ENCODE measurements at regions not wholly inside any gene's neighbourhood (a gene's known extent, or its start where the extent isn't known, plus 50 kb on each side); places are given as distances from the start of the nearest gene placed in this dataset.
"Not testable (repeated sequence)": the region's sequence is repeated elsewhere in the genome, so short reads cannot be mapped to it uniquely, and the experiment has no call there.

DNA sequence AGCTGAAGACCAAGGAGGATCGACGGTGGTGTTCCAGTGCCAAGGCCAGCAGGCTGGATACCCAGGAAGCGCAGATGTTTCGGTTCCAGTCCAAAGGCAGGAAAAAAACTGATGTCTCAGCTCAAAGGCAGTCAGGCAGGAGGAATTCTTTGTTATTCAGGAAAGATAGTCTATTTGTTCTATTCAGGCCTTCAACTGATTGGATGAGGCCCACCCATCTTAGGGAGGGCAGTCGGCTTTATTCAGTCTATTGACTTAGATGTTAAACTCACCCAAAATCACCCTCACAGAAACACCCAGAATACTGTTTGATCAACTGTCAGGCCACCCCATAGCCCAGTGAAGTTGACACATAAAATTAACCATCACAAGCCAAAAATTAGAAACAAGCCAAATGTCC lies 63.9 kb upstream of the SMURF2 start:
- DNase-seq (ENCODE audit: low read depth in 3 of 3): not testable (repeated sequence)

DNA sequence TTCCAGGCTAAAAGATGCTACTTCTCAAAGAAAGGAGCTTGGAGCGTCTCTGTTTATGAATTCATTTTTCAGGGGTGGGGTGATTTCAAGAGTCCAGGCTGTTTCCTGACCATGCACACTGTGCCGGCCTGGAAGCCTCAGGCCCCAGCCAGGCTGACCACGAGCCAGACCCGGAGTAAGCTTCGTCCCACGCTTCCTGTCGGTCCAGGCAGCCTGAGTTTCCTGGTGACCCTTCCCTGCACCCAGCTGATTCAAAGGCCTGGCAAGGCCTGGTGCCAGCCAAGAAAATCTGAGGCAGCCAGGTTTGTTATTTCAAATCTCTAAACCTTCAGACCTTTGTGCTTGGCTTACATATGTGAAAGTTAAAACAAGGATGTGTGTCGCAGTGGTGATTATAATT lies 62.1 kb upstream of the SMURF2 start:
- DNase-seq (ENCODE audit: low read depth in 3 of 3): not testable (repeated sequence)

DNA sequence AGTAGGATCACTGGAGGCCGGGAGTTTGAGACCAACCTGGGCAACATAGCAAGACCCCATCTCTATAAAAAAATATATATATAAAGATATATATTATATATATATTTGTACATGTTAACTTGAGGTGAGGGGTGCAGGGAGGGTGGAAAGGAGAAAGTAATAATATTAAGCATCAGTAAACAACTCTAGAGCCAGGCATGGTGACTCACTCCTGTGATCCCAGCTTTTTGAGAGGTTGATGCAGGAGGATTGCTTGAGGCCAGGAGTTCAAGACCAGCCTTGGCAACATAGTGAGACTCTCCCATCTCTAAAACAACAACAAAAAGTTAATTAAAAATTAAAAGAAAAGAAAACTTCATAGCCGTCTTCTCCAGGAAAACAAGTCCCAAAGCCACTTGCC lies 61.7 kb upstream of the SMURF2 start:
- no peak for DNase-seq (ENCODE audit: low read depth in 3 of 3)

GRCh38 chr17:64721556-64721955 lies 59.4 kb upstream of the SMURF2 start:
- not testable (repeated sequence) for DNase-seq (ENCODE audit: low read depth in 3 of 3)

- not testable (repeated sequence) for DNase-seq (ENCODE audit: low read depth in 3 of 3)
Measured at GRCh38 chr17:64720253-64720652, 58.1 kb upstream of the SMURF2 start.

DNA sequence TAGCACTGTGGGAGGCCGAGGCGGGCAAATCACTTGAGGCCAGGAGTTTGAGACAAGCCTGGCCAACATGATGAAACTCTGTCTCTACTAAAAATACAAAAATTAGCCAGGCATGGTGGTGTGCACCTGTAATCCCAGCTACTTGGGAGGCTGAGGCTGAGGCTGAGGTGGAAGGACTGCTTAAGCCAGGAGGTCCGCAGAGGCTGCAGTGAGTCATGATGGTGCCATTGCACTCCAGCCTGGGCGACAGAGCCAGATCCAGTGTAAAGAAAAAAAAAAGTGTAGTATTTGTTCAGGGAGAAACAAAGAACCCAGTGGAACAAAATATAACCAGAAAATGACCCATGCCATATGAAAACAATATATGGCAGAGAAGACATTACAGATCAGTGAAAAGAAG lies 57.4 kb upstream of the SMURF2 start:
- not testable (repeated sequence) for DNase-seq (ENCODE audit: low read depth in 3 of 3)

DNA sequence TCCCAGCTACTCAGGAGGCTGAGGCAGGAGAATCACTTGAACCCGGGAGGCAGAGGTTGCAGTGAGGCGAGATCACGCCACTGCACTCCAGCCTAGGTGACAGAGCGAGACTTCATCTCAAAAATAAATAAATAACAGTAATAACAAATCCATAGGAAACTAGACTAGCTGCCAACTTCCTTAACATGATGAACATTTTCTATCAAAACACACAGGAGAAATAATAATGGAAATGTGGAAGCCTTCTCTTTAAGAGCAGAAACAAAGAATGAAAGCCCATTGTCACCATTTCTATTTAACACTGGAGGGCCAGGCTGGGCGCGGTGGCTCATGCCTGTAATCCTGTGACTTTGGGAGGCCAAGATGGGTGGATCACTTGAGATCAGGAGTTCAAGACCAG lies 56.7 kb upstream of the SMURF2 start:
- DNase-seq (ENCODE audit: low read depth in 3 of 3): not testable (repeated sequence)

DNA sequence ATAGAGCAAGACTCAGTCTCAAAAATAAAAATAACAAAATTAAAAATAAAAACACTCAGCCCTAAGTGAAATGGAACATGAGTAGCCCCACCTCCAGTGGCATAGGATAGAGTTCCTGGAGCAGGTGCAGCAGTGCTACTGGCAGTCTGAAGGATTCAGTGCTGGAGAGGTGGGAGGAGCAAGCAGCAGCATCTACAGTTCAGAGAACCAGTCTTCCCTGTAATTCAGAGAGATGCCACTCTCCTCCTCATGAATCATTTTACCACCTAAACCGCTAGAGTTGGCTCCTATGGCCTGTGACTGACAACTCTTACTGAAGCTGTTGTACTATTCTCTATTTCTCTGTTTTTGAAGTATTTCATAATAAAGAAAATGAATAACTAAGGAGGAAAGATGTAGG lies 56.0 kb upstream of the SMURF2 start:
- DNase-seq (ENCODE audit: low read depth in 3 of 3): no peak

DNA sequence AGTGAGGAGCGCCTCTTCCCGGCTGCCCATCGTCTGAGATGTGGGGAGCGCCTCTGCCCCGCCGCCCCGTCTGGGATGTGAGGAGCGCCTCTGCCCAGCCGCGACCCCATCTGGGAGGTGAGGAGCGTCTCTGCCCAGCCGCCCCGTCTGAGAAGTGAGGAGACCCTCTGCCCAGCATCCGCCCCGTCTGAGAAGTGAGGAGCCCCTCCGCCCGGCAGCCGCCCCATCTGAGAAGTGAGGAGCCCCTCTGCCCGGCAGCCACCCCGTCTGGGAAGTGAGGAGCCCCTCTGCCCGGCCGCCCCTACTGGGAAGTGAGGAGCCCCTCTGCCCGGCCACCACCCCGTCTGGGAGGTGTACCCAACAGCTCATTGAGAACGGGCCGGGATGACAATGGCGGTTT lies 54.4 kb upstream of the SMURF2 start:
- not testable (repeated sequence) for DNase-seq (ENCODE audit: low read depth in 3 of 3)

DNA sequence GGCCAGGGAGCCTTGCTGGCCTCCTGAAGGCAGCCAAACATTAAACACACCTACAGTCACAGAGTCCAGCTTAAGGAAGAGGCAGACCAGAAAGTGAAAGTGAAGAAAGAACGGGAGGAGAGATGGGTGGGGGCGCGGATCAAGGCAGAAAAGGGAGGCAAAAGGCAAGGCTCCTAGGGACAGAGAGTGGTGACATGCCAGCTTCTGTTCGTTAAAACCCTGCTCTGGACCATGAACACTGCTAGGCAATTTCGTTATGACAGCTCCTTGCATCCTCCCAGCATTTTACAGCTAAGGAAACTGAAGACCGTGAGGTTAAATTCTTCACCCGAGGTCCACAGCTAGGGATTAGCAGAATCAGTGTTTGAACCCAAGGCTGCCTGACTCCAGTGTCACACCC lies 51.7 kb upstream of the SMURF2 start:
- not testable (repeated sequence) for DNase-seq (ENCODE audit: low read depth in 3 of 3)

DNA sequence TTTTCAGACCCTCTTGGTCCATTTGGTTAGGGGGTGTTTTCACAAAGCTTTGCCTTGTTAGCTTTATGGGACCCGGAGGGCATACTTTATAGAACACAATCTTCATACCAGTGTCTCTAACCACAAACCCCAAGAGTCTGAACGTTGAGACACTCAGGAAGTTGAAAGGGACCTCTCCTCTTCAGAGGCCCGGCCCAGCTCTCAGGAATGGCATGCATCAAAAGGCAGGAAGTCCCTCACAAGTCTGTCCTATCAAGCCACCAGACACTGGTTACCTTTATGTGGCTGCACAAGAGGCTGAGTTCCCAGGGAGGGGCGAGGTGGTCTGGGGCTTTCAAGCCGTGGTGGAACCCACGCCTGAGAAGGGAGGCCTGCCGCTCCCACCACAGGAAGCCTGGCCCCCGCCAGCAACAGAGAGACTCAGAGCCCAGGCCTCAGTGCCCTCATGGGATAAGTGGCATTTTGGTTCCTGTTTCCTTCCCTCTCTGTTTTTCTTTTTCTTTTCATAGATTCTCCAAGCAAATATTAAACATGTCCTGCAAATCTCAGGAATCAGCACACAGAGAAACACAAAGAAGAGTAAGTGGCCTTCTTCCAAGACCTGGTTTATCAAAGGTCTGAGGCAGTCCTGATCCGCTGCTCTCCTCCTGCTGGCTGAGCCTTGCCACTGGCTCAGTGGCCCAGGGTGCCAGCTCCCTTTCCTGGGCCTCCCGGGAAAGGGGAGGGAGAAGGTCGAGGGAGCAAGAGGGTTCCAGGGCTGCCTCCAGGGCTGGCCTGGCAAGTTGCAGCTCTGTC lies 50.6 kb upstream of the SMURF2 start:
- not testable (repeated sequence) for DNase-seq (ENCODE audit: low read depth in 3 of 3)
